ENCODE measurements at regions not wholly inside any gene's neighbourhood (a gene's known extent, or its start where the extent isn't known, plus 50 kb on each side); places are given as distances from the start of the nearest gene placed in this dataset.

DNA sequence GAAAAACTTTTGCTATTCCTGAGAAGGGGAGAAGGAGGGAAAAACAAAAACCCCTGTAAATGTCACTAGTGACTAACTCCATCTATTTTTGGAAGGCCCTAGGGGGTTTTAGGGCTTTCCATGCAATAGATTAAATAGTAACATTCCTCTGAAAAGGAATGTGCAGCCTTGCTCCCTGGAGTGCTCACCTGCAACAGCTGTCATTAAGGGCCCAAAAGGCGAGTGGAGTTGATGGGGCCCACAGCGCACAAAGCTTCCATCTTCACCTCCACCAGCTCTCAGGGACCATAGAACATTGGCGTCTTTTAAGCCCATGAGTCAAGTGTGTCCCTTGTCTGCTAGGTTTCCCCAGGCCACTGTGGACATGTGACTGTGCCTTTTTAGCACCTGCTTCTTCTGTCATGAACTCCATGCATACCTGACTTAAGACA, 58.0 kb upstream of the IL6 start:
- no peak for DNase-seq (ENCODE audit: extremely low spot score)
- TF ChIP-seq FOXA1 (IDR thresholded peaks at IDR 0.05) = no peak
- TF ChIP-seq LEF1 (IDR thresholded peaks at IDR 0.05; ENCODE audit: borderline replicate concordance) = no peak
- TF ChIP-seq FOXM1 (IDR thresholded peaks at IDR 0.05; ENCODE audit: borderline replicate concordance) = no peak
- ChIA-PET CTCF (interaction anchor here (1.0 kb wide), 1 partner anchor 59 kb away, joined by 5 read pairs; no protein-coding TSS in a partner anchor), POLR2A (no interaction called here)

DNA sequence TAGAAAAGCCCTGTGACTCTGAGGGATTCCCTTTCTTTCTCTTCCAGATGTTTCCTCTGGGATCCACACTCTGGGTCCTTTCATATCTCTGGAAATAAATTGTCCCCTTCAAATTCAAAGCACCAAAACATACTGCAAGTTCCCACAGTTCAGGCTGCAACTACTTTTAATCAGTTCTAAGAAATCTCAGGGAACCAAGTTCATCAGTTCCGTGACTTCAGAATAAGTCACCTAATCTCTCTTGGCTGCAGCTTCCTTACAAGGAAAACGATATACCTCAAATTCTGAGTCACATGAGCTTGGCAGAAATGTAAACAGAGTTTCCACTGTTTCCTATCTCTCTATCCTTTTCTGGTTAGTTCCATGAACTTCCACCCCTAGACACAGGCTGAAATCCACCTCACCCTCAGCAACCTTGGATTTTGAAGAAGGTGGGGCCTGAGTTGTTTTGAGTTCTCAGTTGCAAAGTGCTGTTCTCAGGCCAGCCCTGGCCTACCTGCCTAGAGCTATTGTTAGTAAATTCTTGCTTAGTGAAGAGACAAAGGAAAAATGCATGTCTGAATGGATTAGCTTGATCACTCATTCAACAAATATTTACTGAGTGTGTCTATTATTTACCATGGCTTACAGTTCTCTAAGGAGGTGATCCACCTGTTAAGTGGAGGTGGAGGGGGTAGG, 59.3 kb upstream of the IL6 start:
- ChIA-PET CTCF (interaction anchor here (0.8 kb wide), 1 partner anchor 107 kb away, joined by 3 read pairs; no protein-coding TSS in a partner anchor), POLR2A (no interaction called here)
- TF ChIP-seq ARNT (IDR thresholded peaks at IDR 0.05) (no peak), BHLHE40 (IDR thresholded peaks at IDR 0.05; ENCODE audit: borderline replicate concordance) (no peak)
- TF ChIP-seq, protein P1, sequence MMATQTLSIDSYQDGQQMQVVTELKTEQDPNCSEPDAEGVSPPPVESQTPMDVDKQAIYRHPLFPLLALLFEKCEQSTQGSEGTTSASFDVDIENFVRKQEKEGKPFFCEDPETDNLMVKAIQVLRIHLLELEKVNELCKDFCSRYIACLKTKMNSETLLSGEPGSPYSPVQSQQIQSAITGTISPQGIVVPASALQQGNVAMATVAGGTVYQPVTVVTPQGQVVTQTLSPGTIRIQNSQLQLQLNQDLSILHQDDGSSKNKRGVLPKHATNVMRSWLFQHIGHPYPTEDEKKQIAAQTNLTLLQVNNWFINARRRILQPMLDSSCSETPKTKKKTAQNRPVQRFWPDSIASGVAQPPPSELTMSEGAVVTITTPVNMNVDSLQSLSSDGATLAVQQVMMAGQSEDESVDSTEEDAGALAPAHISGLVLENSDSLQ (IDR thresholded peaks at IDR 0.05) = no peak
- DNase-seq (ENCODE audit: extremely low spot score) = no peak

DNA sequence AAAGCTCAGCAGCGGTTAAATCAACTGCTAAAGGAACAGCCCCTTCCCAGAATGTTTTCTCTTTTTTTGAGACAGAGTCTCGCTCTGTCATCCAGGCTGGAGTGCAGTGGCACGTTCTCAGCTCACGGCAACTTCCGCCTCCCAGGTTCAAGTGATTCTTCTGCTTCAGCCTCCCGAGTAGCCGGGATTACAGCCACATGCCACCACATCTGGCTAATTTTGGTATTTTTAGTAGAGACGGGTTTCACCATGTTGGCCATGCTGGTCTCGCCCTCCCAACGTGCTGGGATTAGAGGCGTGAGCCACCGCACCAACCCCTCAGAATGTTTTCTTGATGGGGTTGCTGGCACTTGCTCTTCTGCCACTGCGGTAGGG, 59.8 kb upstream of the IL6 start:
- no peak for TF ChIP-seq ZNF384 (IDR thresholded peaks at IDR 0.05)
- TF ChIP-seq CTBP1 (IDR thresholded peaks at IDR 0.05; ENCODE audit: borderline replicate concordance) = no peak
- no peak for TF ChIP-seq HDGF (IDR thresholded peaks at IDR 0.05; ENCODE audit: borderline replicate concordance)
- no peak for TF ChIP-seq FOXM1 (IDR thresholded peaks at IDR 0.05; ENCODE audit: borderline replicate concordance)
- no peak for TF ChIP-seq ELF4 (IDR thresholded peaks at IDR 0.05)
- no peak for TF ChIP-seq NFRKB (IDR thresholded peaks at IDR 0.05)
- TF ChIP-seq, protein P1 (IDR thresholded peaks at IDR 0.05) = no peak
- TF ChIP-seq SP1 (IDR thresholded peaks at IDR 0.05) = no peak
- no peak for TF ChIP-seq TARDBP (IDR thresholded peaks at IDR 0.05)
- TF ChIP-seq FOXK2 (IDR thresholded peaks at IDR 0.05) = no peak
- no peak for TF ChIP-seq LEF1 (IDR thresholded peaks at IDR 0.05; ENCODE audit: borderline replicate concordance)
- no peak for TF ChIP-seq BHLHE40 (IDR thresholded peaks at IDR 0.05; ENCODE audit: borderline replicate concordance)
- no peak for TF ChIP-seq L3MBTL2 (conservative IDR thresholded peaks at IDR 0.05)
- CTCF ChIA-PET = interaction anchor here (0.6 to 0.8 kb wide), 2 partner anchors 107 to 333 kb away, joined by 3 read pairs; no protein-coding TSS in a partner anchor
- DNase-seq (ENCODE audit: extremely low spot score) = no peak
- POLR2A ChIA-PET = no interaction called here

DNA sequence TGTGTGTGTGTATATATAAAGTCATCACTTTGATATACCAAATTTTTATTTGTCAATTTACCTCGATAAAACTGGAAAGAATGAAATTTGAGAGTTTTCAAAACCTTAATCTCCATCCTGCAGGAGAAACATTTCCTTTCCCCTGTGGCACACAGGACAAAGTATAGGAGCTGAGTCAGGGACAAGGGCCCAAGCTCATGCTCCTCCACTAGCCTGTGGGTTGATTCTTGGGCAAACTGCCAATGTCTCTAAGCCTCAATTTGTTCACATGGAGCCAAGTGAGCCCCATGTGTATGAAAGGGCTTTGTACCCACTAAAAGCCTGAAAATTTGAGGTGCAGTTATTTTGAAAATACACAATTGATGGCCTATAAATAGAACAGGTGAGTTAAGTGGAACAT, 60.3 kb upstream of the IL6 start:
- TF ChIP-seq ELF4 (IDR thresholded peaks at IDR 0.05) (no peak), HDGF (IDR thresholded peaks at IDR 0.05; ENCODE audit: borderline replicate concordance) (no peak), ARNT (IDR thresholded peaks at IDR 0.05) (no peak), FOXK2 (IDR thresholded peaks at IDR 0.05) (no peak), CTBP1 (IDR thresholded peaks at IDR 0.05; ENCODE audit: borderline replicate concordance) (no peak), FOXA1 (IDR thresholded peaks at IDR 0.05) (no peak), SUZ12 (IDR thresholded peaks at IDR 0.05) (no peak), BHLHE40 (IDR thresholded peaks at IDR 0.05; ENCODE audit: borderline replicate concordance) (no peak)
- ChIA-PET CTCF (interaction anchor here (0.6 kb wide), 1 partner anchor 334 kb away, joined by 3 read pairs; no protein-coding TSS in a partner anchor), POLR2A (no interaction called here)
- DNase-seq (ENCODE audit: extremely low spot score) = no peak

DNA sequence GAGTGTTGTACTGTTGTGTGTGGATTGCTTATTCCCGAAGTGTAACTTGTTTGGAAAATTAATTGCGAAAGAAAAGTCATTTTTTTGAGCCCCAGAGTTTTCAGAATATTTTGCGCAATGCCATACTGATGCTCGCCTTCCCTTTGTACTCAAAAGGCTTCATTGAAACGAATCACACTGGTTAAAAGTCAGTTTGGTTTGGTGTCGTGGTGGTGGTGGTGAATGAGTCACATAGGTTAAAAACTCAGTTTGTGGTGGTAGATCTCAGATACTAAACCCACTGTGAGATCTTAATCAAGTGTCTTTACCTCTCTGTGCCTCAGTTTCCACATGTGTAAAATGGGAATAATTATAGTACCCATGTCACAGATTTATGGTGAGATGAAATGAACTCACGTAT, 61.1 kb upstream of the IL6 start:
- ChIA-PET POLR2A (no interaction called here), CTCF (no interaction called here)
- DNase-seq (ENCODE audit: extremely low spot score) = no peak
- TF ChIP-seq L3MBTL2 (conservative IDR thresholded peaks at IDR 0.05) (no peak), ARNT (IDR thresholded peaks at IDR 0.05) (no peak), ELF4 (IDR thresholded peaks at IDR 0.05) (no peak), ZNF384 (IDR thresholded peaks at IDR 0.05) (no peak), NFRKB (IDR thresholded peaks at IDR 0.05) (no peak), SP1 (IDR thresholded peaks at IDR 0.05) (no peak), FOXM1 (IDR thresholded peaks at IDR 0.05; ENCODE audit: borderline replicate concordance) (no peak)
- TF ChIP-seq, protein P1 (IDR thresholded peaks at IDR 0.05) = no peak

DNA sequence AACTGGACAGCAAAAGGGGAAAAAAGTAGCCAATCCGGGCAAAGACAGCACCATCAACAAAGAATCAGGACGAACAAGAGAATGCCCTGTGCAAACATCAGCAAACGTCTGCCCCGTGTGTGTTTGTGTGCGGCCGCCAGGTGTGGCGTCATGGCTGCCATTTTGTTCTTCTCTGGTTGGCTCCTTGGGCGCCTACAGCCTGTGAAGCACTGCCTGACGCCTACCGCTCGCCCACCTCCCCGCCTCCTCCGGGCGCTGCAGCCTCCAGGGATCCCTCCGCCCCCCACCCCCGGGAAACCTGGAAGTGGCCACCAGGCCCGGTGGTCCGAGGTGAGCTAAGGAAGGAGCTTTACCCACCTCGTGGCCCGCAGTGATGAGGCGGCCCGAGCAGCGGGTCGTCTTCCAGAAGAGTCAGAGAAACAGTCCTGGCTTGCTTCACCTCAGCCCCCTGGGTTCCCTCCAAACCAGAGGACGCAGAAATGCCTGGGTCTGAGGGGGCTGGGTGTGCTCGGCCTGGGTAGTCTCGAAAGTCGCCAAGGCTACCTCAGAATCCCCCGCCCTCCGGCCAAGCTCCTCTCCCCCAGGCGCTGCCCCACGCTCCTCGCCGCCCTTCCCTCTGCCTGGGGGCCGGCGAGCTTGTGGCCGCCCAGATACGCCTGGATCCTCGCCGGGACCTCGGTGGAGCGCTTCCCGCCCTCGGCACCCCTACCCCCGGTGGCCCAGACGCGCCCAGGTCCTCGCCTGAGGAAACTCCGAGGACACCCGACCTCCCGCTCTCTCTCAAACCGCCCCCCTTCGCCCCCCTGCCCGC, 61.8 kb upstream of the IL6 start:
- no peak for DNase-seq (ENCODE audit: extremely low spot score)
- ChIA-PET POLR2A (no interaction called here), CTCF (no interaction called here)
- TF ChIP-seq ZNF384 (IDR thresholded peaks at IDR 0.05) (no peak), ELF4 (IDR thresholded peaks at IDR 0.05) (no peak), HDGF (IDR thresholded peaks at IDR 0.05; ENCODE audit: borderline replicate concordance) (no peak), FOXM1 (IDR thresholded peaks at IDR 0.05; ENCODE audit: borderline replicate concordance) (no peak), CTBP1 (IDR thresholded peaks at IDR 0.05; ENCODE audit: borderline replicate concordance) (no peak), TARDBP (IDR thresholded peaks at IDR 0.05) (no peak), SP1 (IDR thresholded peaks at IDR 0.05) (no peak), SUZ12 (IDR thresholded peaks at IDR 0.05) (no peak), LEF1 (IDR thresholded peaks at IDR 0.05; ENCODE audit: borderline replicate concordance) (no peak), L3MBTL2 (conservative IDR thresholded peaks at IDR 0.05) (no peak), BHLHE40 (IDR thresholded peaks at IDR 0.05; ENCODE audit: borderline replicate concordance) (no peak), NFRKB (IDR thresholded peaks at IDR 0.05) (no peak), FOXA1 (IDR thresholded peaks at IDR 0.05) (no peak), ARNT (IDR thresholded peaks at IDR 0.05) (no peak), FOXK2 (IDR thresholded peaks at IDR 0.05) (no peak)
- TF ChIP-seq, protein P1 (IDR thresholded peaks at IDR 0.05) = no peak

All from HEK293T (cell line).